ENCODE measurements at regions not wholly inside any gene's neighbourhood (a gene's known extent, or its start where the extent isn't known, plus 50 kb on each side); places are given as distances from the start of the nearest gene placed in this dataset.
"Not testable (repeated sequence)": the region's sequence is repeated elsewhere in the genome, so short reads cannot be mapped to it uniquely, and the experiment has no call there.

DNA sequence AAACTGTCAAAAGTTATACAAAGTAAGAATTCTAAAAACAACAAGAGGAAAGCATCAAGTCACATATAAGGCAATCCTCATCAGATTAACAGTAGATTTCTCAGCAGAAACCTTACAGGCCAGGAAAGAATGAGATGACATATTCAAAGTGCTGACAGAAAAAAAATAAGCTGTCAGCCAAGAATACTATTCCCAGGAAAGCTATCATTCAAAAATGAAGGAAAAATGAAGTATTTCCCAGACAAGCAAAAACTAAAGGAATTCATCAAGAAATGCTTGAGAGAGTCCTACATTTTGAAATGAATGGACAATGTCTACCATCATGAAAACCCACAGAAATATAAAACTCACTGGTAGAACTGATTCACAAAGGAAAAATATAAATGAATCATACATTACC lies 268.9 kb upstream of the OSR1 start:
- DNase-seq (ENCODE audit: low spot score in 2 of 2) (no peak), FAIRE-seq (no peak)

DNA sequence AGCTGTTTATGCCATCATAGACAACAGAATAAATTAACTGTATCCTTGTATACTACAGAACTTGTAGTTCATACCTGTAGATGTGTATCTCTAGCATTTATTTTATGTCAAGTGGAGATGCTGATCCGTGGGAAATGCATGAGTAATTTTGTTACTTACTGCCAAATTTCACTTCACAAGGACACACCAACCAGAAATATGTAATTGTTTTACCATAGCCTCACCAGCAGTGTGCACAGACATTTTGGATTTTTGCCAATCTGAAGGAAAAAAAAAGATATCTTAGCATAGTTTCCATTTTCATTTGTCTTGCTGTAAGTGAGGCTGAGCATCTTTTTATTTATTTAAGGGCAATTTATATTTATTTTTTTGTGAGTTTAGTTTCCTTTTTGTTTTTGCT lies 265.1 kb upstream of the OSR1 start:
- DNase-seq (ENCODE audit: low spot score in 2 of 2) (no peak), FAIRE-seq (no peak)

DNA sequence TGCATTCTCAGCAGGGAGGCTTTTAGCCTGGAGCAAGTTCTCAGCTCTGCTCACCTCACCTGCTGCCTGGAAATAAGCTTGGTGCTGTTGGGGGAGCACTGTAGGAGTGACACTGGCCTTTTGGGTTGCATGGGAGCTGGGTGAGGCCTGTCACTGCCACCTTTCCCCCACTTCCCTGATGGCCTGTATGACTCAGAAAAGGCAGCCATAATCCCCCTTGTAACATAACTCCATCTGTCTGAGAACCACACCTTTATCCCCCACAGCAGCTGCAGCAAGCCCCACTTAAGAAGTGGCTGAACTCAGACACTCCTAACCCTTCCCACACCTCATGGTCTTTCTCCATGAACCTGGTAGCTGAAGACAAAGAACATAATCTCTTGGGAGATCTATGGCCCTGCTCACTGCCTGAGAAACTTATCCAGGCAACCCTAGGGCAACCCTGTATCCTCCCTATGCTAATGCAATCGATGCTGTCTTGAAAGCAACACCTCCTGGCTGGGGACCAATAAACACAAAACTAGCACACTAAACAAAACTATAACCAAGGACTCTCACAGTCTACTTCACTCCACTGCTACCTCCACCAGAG lies 258.9 kb upstream of the OSR1 start:
- DNase-seq (ENCODE audit: low spot score in 2 of 2) (no peak), FAIRE-seq (no peak)

GRCh38 chr2:19615402-19615801 lies 257.0 kb upstream of the OSR1 start:
- FAIRE-seq; DNase-seq (ENCODE audit: low spot score in 2 of 2): not testable (repeated sequence)

DNA sequence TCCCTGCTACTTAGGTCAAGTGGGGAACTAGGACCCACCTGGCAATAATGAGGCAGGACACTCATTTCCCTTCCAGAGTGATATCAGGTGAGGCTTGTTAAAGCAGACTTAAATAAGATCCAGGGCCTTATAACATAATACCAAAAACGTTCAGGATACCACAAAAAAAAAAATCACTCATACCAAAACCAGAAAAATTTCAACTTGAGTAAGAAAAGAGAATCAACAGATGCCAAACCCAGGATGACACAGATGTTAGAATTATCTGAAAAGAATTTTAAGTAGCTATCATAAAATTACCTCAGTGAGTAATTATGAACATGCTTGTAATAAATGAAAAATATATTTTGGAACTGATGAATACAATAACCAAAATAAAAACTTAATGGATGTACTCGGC lies 255.6 kb upstream of the OSR1 start:
- FAIRE-seq (no peak), DNase-seq (ENCODE audit: low spot score in 2 of 2) (no peak)

DNA sequence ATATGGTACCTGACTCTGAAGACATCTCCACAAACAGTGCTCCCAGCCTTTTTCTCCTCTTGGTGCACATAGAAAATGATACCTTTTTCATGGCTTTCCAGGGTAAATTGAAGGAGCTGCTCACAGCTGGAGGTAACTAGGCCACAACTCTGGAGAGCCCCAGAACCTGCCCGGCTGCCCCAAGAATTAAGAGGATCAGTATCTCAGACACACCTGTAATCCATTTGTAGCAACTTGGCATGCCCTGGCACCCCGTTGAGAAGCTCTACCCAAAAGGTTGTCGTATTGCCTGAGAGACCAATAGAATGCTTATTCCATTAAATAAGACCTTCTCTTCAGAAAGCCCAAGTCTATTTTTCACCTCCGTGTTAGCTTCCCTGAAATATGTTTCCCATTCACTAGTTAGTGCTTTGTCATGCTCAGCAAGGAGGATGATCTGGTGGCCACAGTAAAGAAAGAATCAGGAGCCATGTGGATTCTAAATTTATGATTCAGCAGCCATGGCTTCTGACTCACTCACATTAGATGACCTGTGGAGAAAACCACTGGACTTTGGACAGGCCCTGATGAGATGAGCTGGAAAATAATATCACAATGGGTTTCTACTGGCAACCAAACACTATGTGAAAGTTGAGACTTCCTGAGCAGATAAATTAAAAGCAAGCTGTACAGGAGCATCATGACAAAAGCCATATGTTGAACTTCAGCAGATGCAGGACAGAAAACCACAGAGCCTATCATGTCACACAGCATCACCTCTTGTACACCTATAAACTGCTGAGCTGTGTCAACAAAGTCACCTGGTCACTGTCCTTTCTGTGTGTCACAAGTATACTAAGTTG lies 253.3 kb upstream of the OSR1 start:
- FAIRE-seq, result no peak
- no peak for DNase-seq (ENCODE audit: low spot score in 2 of 2)

DNA sequence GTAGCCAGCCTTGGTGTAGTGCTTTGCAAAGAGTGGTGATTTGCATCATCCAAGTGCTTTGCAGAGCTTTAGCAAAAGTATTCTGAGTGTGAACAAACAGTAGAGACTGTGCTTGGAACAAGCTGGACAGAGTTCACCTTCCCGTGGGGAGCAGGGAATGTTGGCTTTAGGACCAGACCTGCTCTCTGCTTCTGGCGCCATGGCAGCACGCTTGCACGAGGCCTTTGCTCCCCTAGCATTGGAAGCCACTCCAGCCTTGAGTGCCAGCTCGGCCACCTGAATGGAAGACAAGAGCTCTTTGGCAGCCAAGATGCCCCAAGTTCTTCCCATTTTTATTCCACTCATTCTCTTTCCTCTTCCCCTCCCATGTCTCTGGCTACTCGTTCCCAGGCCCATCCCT lies 250.8 kb upstream of the OSR1 start:
- DNase-seq (ENCODE audit: low spot score in 2 of 2) (no peak), FAIRE-seq (no peak)

- FAIRE-seq (no peak), DNase-seq (ENCODE audit: low spot score in 2 of 2) (no peak)
Measured at GRCh38 chr2:19607931-19608771, 249.7 kb upstream of the OSR1 start.

DNA sequence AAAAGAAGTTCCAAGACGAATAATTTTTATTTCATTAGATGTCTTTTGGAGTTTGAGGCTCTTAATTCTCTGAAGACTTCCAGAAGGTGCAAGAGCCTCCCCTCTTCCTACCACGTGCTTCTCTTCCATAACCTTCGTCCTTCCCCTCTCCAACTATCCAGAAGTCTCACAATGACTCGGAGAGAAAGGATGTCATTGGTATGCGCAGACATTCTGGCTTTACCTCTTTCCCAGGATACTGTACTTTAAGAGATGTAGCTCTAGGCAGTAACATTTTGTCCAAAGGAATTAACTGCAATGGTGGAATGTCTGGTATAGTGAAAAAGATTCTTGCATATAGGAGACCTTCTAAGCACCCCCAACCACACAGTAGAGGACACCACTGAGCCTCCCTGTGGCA lies 249.0 kb upstream of the OSR1 start:
- no peak for FAIRE-seq
- no peak for DNase-seq (ENCODE audit: low spot score in 2 of 2)

- no peak for DNase-seq (ENCODE audit: low spot score in 2 of 2)
Measured at GRCh38 chr2:19600982-19601381, 242.6 kb upstream of the OSR1 start.

GRCh38 chr2:19600506-19600905 lies 242.1 kb upstream of the OSR1 start:
- no peak for FAIRE-seq
- DNase-seq (ENCODE audit: low spot score in 2 of 2), result no peak

More at GRCh38 chr2:19600982-19601381, 242.6 kb upstream of the OSR1 start:
- FAIRE-seq, result no peak

DNA sequence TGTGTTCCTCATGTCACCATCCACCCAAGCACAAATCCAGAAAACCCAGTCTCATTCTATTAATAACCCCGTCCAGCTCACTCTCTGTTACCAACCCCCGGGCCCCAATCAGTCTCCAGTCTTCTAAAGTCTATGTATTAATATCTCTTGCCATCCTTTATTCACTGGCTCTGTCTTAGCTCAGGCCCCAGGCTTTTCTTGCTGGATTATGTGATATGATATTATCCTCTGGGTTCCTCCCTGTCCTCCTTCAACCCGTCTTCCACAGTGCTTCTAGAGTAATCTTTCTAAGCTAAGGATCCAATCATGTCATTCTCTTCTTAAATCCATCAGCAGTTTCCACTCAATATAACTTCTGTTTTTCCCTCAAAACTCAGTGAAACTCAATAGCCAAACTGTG lies 240.5 kb upstream of the OSR1 start:
- no peak for DNase-seq (ENCODE audit: low spot score in 2 of 2)
- FAIRE-seq, result no peak

GRCh38 chr2:19592197-19592596 lies 233.8 kb upstream of the OSR1 start:
- FAIRE-seq, result no peak
- DNase-seq (ENCODE audit: low spot score in 2 of 2), result no peak

DNA sequence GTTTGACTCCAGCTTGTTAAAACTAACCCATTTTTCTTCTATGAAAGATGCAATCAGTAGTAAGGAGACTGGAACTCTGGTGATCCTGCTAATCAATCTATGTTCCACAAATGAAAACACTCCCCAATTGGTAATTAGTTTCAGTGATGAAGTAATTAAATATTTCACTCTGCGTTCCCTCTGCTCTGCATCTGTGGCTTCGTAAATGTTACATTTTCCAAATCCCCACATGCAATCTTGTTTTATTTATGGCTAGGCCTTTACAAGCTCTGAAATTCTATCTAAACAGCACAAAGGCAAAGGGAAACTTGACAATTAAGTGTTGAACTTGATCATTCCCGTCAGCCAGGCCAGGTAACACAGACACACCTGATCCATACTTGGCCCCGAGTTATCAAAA lies 231.4 kb upstream of the OSR1 start:
- FAIRE-seq (no peak), DNase-seq (ENCODE audit: low spot score in 2 of 2) (no peak)

GRCh38 chr2:19580830-19581229 lies 222.4 kb upstream of the OSR1 start:
- DNase-seq (ENCODE audit: low spot score in 2 of 2) (no peak), FAIRE-seq (no peak)

- FAIRE-seq (no peak), DNase-seq (ENCODE audit: low spot score in 2 of 2) (no peak)
Measured at GRCh38 chr2:19580264-19580663, 221.8 kb upstream of the OSR1 start.

GRCh38 chr2:19579461-19579860 lies 221.0 kb upstream of the OSR1 start:
- DNase-seq (ENCODE audit: low spot score in 2 of 2), result no peak
- no peak for FAIRE-seq

DNA sequence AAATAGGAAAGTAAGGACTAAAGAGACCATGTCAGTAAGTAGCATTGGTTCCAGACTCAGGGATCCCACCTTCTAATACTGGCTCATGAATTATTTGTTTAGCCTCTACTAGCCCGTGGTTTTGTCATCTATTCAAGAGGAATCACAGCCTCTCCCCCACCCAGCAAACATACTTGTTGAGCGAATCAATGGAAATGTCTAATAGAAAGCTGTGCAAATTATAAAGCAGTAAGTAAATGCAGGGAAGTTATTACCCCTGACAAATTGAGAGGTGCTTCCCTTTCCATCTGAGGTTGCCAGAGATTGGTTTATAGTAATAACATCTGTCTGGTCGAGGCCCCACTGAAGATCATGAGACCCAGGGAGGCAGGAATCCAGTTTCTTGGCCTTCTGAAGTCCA lies 219.3 kb upstream of the OSR1 start:
- FAIRE-seq, result no peak
- DNase-seq (ENCODE audit: low spot score in 2 of 2), result no peak

DNA sequence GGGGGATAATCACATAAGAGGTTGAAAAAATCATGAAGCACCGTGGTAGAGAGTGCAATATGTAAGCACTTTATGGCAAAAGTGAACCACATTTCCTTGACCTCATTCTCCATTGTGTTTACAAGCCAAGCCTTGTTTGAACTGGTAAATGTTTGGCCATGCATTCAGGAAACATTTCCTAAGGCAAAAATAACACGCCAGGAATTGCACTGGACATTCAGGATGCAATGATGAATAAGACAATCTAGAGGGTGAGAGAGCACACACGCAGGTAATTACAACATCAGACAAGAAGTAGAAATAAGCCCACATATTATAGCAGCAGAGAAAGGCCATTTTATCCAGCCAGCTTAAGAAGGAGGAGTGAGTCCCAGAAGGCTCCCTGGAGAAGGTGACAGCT lies 218.0 kb upstream of the OSR1 start:
- no peak for DNase-seq (ENCODE audit: low spot score in 2 of 2)
- FAIRE-seq, result no peak

GRCh38 chr2:19575641-19576040 lies 217.2 kb upstream of the OSR1 start:
- DNase-seq (ENCODE audit: low spot score in 2 of 2) (no peak), FAIRE-seq (peak; percentile 6)

DNA sequence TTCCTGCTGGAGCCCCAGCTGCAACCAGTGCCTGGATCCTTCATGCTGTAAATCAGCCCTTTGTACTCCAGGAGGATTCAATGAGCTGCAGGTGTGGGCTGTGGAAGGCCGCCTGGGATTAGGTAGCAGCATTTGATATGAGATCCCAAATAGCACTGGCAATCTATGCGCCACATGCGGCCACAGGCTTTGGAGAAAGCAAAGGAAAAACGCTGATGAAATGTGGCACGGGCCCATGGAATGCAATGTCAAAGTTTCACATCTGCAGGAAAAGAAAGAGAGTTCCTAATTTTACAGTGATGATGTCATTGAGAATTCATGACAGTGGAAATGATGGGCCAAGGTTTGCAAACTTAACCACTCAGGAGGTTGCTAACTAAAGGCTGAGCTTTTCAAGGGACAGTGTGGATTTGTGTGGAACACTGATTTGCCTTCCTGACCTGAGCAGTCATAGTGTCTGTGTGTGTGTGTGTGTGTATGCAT lies 216.4 kb upstream of the OSR1 start:
- no peak for DNase-seq (ENCODE audit: low spot score in 2 of 2)
- FAIRE-seq, result no peak
